A549 (cell line): ENCODE measurements at regions not wholly inside any gene's neighbourhood (a gene's known extent, or its start where the extent isn't known, plus 50 kb on each side); places are given as distances from the start of the nearest gene placed in this dataset.

ENCODE experiments used
- BHLHE40 ChIP-seq: IDR thresholded peaks from 2 replicates; pipeline ENCODE4 v1.6.1; 2012; ENCODE audit warnings: low read depth, low read length, inconsistent platforms
- CHD2 ChIP-seq: fragments of 150-350 bp; IDR thresholded peaks from 2 replicates; pipeline ENCODE4 v1.6.1; 2014; ENCODE audit warnings: low read length; ENCODE audit not compliant: partially characterized antibody
- EP300 ChIP-seq, 2 experiments: fragments of >200 bp; sonication (Bioruptor Twin); formaldehyde crosslinking; IDR thresholded peaks; 2 replicates in 1 of 2; 3 replicates in 1 of 2; pipeline ENCODE4 v1.6.1; 2016 to 2017
- PHF8 ChIP-seq: fragments of 200-600 bp; sonication (generic); IDR thresholded peaks from 2 replicates; pipeline ENCODE4 v1.6.1; 2016; ENCODE audit warnings: low read depth, mild to moderate bottlenecking, antibody characterized with exemption, moderate library complexity, borderline replicate concordance
- POLR2A ChIP-seq: IDR thresholded peaks from 2 replicates; pipeline ENCODE4 v1.6.1; 2012; ENCODE audit warnings: mild to moderate bottlenecking, low read length
- POLR2AphosphoS2 ChIP-seq: conservative IDR thresholded peaks from 2 replicates; pipeline ENCODE4 v1.6.1; 2012; ENCODE audit warnings: low read length, improper control_type of control experiment, inconsistent platforms
- RAD21 ChIP-seq, 2 experiments: fragments of >200 bp in 1 of 2; sonication (Bioruptor Twin) in 1 of 2; formaldehyde crosslinking in 1 of 2; IDR thresholded peaks in 1 of 2; conservative IDR thresholded peaks in 1 of 2; 2 replicates in 1 of 2; 3 replicates in 1 of 2; pipeline ENCODE4 v1.6.1; 2012 to 2018; ENCODE audit warnings: inconsistent platforms in 1 of 2
- TF ChIP-seq, protein P1 (sequence below): IDR thresholded peaks from 2 replicates; pipeline ENCODE4 v1.6.1; 2012
- TF ChIP-seq, protein P2 (sequence below): fragments of >200 bp; sonication (Bioruptor Twin); formaldehyde crosslinking; IDR thresholded peaks from 3 replicates; pipeline ENCODE4 v1.5.1; 2016
- TF ChIP-seq, protein P3 (sequence below): IDR thresholded peaks from 2 replicates; pipeline ENCODE4 v1.6.1; 2012

DNA sequence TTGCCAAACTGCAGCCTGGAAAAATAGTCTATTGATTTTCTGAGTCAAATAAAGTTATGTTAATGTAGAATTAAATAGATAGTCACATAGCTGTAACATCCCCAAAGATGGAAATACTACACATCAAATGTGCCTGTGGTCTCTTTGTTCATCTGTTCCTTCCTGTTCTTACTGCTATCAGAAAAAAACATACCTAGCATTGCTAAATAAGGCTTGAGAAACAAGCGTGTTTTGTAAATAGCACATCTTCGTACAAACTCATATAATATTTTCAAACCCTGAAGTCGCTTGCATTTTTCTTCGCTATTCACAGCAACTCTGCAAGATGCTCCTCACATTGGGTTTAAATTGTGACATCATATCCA is 116.1 kb downstream of the KLF6 start:
- TF ChIP-seq, protein P1, sequence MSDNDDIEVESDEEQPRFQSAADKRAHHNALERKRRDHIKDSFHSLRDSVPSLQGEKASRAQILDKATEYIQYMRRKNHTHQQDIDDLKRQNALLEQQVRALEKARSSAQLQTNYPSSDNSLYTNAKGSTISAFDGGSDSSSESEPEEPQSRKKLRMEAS: no peak
- TF ChIP-seq, protein P2, sequence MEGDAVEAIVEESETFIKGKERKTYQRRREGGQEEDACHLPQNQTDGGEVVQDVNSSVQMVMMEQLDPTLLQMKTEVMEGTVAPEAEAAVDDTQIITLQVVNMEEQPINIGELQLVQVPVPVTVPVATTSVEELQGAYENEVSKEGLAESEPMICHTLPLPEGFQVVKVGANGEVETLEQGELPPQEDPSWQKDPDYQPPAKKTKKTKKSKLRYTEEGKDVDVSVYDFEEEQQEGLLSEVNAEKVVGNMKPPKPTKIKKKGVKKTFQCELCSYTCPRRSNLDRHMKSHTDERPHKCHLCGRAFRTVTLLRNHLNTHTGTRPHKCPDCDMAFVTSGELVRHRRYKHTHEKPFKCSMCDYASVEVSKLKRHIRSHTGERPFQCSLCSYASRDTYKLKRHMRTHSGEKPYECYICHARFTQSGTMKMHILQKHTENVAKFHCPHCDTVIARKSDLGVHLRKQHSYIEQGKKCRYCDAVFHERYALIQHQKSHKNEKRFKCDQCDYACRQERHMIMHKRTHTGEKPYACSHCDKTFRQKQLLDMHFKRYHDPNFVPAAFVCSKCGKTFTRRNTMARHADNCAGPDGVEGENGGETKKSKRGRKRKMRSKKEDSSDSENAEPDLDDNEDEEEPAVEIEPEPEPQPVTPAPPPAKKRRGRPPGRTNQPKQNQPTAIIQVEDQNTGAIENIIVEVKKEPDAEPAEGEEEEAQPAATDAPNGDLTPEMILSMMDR: no peak
- TF ChIP-seq CHD2 (no peak), POLR2A (no peak), POLR2AphosphoS2 (no peak), EP300 (IDR thresholded peaks at IDR 0.05) (no peak), BHLHE40 (no peak), PHF8 (no peak), RAD21 (conservative IDR thresholded peaks at IDR 0.05 in 1 of 2, IDR thresholded peaks at IDR 0.05 in 1 of 2) (no peak)
- TF ChIP-seq, protein P3, sequence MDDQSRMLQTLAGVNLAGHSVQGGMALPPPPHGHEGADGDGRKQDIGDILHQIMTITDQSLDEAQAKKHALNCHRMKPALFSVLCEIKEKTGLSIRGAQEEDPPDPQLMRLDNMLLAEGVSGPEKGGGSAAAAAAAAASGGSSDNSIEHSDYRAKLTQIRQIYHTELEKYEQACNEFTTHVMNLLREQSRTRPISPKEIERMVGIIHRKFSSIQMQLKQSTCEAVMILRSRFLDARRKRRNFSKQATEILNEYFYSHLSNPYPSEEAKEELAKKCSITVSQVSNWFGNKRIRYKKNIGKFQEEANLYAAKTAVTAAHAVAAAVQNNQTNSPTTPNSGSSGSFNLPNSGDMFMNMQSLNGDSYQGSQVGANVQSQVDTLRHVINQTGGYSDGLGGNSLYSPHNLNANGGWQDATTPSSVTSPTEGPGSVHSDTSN: no peak
